GM10266 (cell line): ENCODE measurements at regions not wholly inside any gene's neighbourhood (a gene's known extent, or its start where the extent isn't known, plus 50 kb on each side); places are given as distances from the start of the nearest gene placed in this dataset.

Experiments used
- DNase-seq: peaks from one replicate; pipeline ENCODE4 v3.0.0; 2012; ENCODE audit errors: extremely low spot score
- CTCF ChIP-seq: IDR thresholded peaks from 2 replicates; pipeline ENCODE4 v1.5.1; 2012; ENCODE audit warnings: mild to moderate bottlenecking, low read depth; ENCODE audit not compliant: control insufficient read depth, insufficient read depth; ENCODE audit errors: missing control alignments

- no peak for TF ChIP-seq CTCF
- DNase-seq = no peak
Measured at GRCh38 chr10:91335147-91335546, 75.0 kb upstream of the HECTD2 start.

GRCh38 chr10:91339729-91340128, 70.4 kb upstream of the HECTD2 start:
- TF ChIP-seq CTCF = no peak

GRCh38 chr10:91340613-91341362, 69.4 kb upstream of the HECTD2 start:
- TF ChIP-seq CTCF = no peak
- no peak for DNase-seq

More at GRCh38 chr10:91339729-91340128, 70.4 kb upstream of the HECTD2 start:
- no peak for DNase-seq

GRCh38 chr10:91341686-91342085, 68.5 kb upstream of the HECTD2 start:
- DNase-seq = no peak
- no peak for TF ChIP-seq CTCF

- no peak for DNase-seq
- TF ChIP-seq CTCF = no peak
Measured at GRCh38 chr10:91343010-91343409, 67.1 kb upstream of the HECTD2 start.

GRCh38 chr10:91344117-91344856, 65.9 kb upstream of the HECTD2 start:
- DNase-seq = no peak
- no peak for TF ChIP-seq CTCF

- DNase-seq = no peak
- TF ChIP-seq CTCF = no peak
Measured at GRCh38 chr10:91345716-91346115, 64.4 kb upstream of the HECTD2 start.
